Coronary artery (tissue), 2 donors: ENCODE measurements at regions not wholly inside any gene's neighbourhood (a gene's known extent, or its start where the extent isn't known, plus 50 kb on each side); places are given as distances from the start of the nearest gene placed in this dataset.

Experiments
- DNase-seq: peaks from one replicate; pipeline ENCODE4 v3.0.0-alpha.2; 2017; ENCODE audit warnings: low spot score
- H3K27ac ChIP-seq, 2 donors: fragments of 200-600 bp; sonication (generic); one replicate each; pipeline ENCODE4 v1.5.1; 2016 to 2019
- H3K4me3 ChIP-seq: fragments of 200-600 bp; sonication (generic); 2 replicates; pipeline ENCODE4 v1.5.1; 2016; ENCODE audit warnings: mild to moderate bottlenecking, moderate library complexity
- CTCF ChIP-seq: fragments of 200-600 bp; sonication (generic); IDR thresholded peaks from one replicate; pipeline ENCODE4 v1.5.1; 2019; ENCODE audit warnings: antibody characterized with exemption

- Histone ChIP-seq H3K27ac (no peak overlapping the region), H3K4me3 (no peak overlapping the region)
- no peak for DNase-seq
- no peak for TF ChIP-seq CTCF
These were observed 55.9 kb upstream of the UNC5B start for GRCh38 chr10:71156436-71156835.

DNA sequence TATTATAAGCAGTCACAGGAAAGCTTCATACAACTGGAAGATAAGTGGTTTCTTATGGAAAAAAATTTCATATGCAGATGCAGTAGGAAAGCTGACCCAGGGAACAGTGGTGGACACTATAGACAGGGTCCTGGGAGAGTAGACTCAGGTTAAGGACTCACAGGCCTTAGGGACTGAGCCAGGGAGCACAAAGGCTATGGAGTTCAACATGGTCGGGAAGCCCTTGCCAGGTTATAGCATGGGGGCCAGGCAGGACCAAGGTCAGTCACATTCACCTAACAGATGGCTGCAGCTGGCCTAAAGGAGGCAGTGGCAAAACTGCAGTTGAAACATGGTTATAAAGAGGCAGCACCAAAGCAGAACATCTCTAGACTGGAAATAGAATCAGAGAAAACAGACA is 54.9 kb upstream of the UNC5B start:
- TF ChIP-seq CTCF, result no peak
- H3K4me3 ChIP-seq, result no peak overlapping the region
- no peak for DNase-seq

DNA sequence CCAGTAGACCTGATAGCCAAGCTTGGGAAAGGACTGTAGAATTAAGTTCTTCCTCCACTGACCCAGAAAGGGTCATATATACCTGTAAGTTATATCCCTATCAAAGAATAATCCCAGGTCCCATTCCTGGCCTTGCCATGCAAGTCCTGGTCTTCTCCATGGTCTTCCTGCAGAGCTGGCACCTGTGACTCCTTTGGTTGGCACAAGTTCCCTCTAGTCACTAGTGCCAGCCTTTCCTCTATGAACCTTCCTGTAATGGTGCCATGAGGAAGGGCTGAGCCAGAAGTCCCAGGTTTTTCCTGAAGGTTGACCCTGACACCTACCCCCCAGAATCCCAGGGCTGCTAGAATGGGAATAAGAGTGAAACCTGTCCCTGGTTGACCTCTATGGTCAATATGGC is 54.1 kb upstream of the UNC5B start:
- Histone ChIP-seq H3K27ac (no peak overlapping the region), H3K4me3 (no peak overlapping the region)
- no peak for TF ChIP-seq CTCF
- DNase-seq, result no peak

More for the DNA sequence above, 54.9 kb upstream of the UNC5B start:
- H3K27ac ChIP-seq, result no peak overlapping the region

- no peak for DNase-seq
- Histone ChIP-seq H3K4me3 (no peak overlapping the region), H3K27ac (no peak overlapping the region)
- no peak for TF ChIP-seq CTCF
These were observed 53.5 kb upstream of the UNC5B start for GRCh38 chr10:71158902-71159301.

- no peak for TF ChIP-seq CTCF
- no peak for DNase-seq
- Histone ChIP-seq H3K27ac (no peak overlapping the region), H3K4me3 (no peak overlapping the region)
These were observed 52.5 kb upstream of the UNC5B start for GRCh38 chr10:71159892-71160291.

DNA sequence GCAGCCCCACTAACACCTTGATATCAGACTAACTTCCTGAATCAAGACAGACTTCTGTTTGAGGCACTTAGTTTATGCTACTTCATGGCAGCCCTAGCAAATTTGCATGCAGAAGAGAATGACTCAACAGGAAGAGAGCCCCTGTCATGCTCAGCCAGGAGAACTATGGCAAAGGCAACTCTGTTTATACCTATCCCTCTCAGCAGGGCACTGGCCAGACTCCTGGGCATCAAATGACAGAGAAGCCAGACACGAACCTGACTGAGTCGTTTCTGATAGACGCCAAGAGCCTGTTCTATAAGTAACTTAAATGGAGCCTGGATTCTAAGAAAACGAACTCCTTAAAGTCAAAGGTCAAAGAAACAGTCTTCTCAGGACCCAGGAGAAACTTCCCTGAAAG is 50.9 kb upstream of the UNC5B start:
- no peak for TF ChIP-seq CTCF
- DNase-seq, result no peak
- Histone ChIP-seq H3K27ac (no peak overlapping the region), H3K4me3 (no peak overlapping the region)
